Skeletal muscle tissue (tissue), 3 donors: ENCODE measurements at regions not wholly inside any gene's neighbourhood (a gene's known extent, or its start where the extent isn't known, plus 50 kb on each side); places are given as distances from the start of the nearest gene placed in this dataset.
"Not testable (repeated sequence)": the region's sequence is repeated elsewhere in the genome, so short reads cannot be mapped to it uniquely, and the experiment has no call there.

Source experiments
- H3K27ac ChIP-seq: one replicate; pipeline ENCODE4 v1.7.0; 2013; ENCODE audit warnings: mild to moderate bottlenecking, low read depth, low read length, inconsistent platforms
- H3K27me3 ChIP-seq, 3 donors: one replicate each; pipeline ENCODE4 v1.7.0; 2013; ENCODE audit warnings: low read length in 3 of 3; ENCODE audit not compliant: control insufficient read depth in 3 of 3, insufficient read depth in 3 of 3
- H3K36me3 ChIP-seq, 3 donors: one replicate each; pipeline ENCODE4 v1.7.0; 2013; ENCODE audit warnings: low read length in 3 of 3; ENCODE audit not compliant: control insufficient read depth in 3 of 3, insufficient read depth in 3 of 3
- H3K4me1 ChIP-seq, 3 donors: one replicate each; pipeline ENCODE4 v1.7.0; 2013; ENCODE audit warnings: low read length in 3 of 3, mild to moderate bottlenecking in 3 of 3; ENCODE audit not compliant: control insufficient read depth in 3 of 3, insufficient read depth in 3 of 3
- H3K4me3 ChIP-seq, 3 donors: one replicate each; pipeline ENCODE4 v1.7.0; 2013; ENCODE audit warnings: low read length in 3 of 3
- H3K9ac ChIP-seq, 3 donors: one replicate each; pipeline ENCODE4 v1.7.0; 2013; ENCODE audit warnings: low read length in 3 of 3, mild to moderate bottlenecking in 3 of 3, moderate library complexity in 2 of 3, low read depth in 1 of 3
- H3K9me3 ChIP-seq, 3 donors: one replicate each; pipeline ENCODE4 v1.7.0; 2013; ENCODE audit warnings: low read length in 3 of 3; ENCODE audit not compliant: control insufficient read depth in 3 of 3
- donor health status: Osteomylitis.

DNA sequence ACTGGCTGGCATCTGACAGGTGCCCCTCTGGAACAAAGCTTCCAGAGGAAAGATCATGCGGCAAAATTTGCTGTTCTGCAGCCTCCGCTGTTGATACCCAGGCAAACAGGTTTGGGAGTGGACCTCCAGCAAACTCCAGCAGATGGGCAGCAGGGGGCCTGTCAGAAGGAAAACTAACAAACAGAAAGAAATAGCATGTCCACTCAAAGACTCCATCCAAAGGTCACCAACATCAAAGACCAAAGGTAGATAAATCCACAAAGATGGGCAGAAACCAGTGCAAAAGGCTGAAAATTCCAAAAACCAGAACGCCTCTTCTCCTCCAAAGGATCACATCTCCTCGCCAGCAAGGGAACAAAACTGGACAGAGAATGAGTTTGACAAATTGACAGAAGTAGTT lies 101.3 kb downstream of the HNRNPD start:
- H3K36me3 ChIP-seq, H3K27me3 ChIP-seq, H3K9ac ChIP-seq, H3K4me3 ChIP-seq, H3K27ac ChIP-seq, H3K4me1 ChIP-seq, H3K9me3 ChIP-seq: not testable (repeated sequence)

GRCh38 chr4:82271915-82272480 lies 101.8 kb downstream of the HNRNPD start:
- not testable (repeated sequence) for H3K27ac ChIP-seq, H3K9ac ChIP-seq, H3K36me3 ChIP-seq, H3K4me3 ChIP-seq, H3K27me3 ChIP-seq, H3K9me3 ChIP-seq, H3K4me1 ChIP-seq

GRCh38 chr4:82268826-82269193 lies 105.0 kb downstream of the HNRNPD start:
- H3K9ac ChIP-seq = no peak overlapping the region
- no peak overlapping the region for H3K4me3 ChIP-seq
- no peak overlapping the region for H3K27ac ChIP-seq
- no peaks in the 10 kb centered on the region for H3K4me1 ChIP-seq
- H3K36me3 ChIP-seq = no peaks in the 10 kb centered on the region
- H3K27me3 ChIP-seq = no peaks in the 10 kb centered on the region
- no peaks in the 10 kb centered on the region for H3K9me3 ChIP-seq

GRCh38 chr4:82268050-82268825 lies 105.6 kb downstream of the HNRNPD start:
- no peak overlapping the region for H3K27ac ChIP-seq
- no peaks in the 10 kb centered on the region for H3K4me1 ChIP-seq
- H3K4me3 ChIP-seq = no peak overlapping the region
- H3K9me3 ChIP-seq = no peaks in the 10 kb centered on the region
- no peak overlapping the region for H3K9ac ChIP-seq
- H3K36me3 ChIP-seq = no peaks in the 10 kb centered on the region
- no peaks in the 10 kb centered on the region for H3K27me3 ChIP-seq

DNA sequence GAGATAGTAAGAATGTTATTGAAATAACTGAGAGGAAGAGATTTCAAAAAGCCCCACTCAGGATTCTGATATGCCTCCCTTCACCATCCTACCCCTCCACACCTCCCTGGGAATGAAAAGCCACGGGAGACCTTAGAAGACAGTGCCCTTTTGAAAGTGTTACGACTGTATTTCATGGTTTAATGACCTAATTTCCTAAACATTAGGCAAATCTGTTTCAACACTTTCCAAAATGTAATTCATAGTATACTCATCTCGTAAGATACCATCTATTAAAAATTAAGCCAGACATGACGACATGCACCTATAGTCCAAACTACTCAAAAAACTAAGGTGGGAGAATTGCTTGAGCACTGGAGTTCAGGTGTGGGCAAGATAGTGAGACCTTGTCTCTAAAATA lies 106.3 kb downstream of the HNRNPD start:
- no peaks in the 10 kb centered on the region for H3K4me1 ChIP-seq
- no peak overlapping the region for H3K9ac ChIP-seq
- no peak overlapping the region for H3K4me3 ChIP-seq
- H3K9me3 ChIP-seq = no peaks in the 10 kb centered on the region
- no peak overlapping the region for H3K27ac ChIP-seq
- H3K27me3 ChIP-seq = no peaks in the 10 kb centered on the region
- no peaks in the 10 kb centered on the region for H3K36me3 ChIP-seq

GRCh38 chr4:82266345-82266744 lies 107.4 kb downstream of the HNRNPD start:
- Histone ChIP-seq H3K27me3 (no peaks in the 10 kb centered on the region), H3K36me3 (no peaks in the 10 kb centered on the region), H3K9ac (no peak overlapping the region), H3K27ac (no peak overlapping the region), H3K4me1 (no peaks in the 10 kb centered on the region), H3K9me3 (no peaks in the 10 kb centered on the region), H3K4me3 (no peak overlapping the region)

- H3K36me3 ChIP-seq = no peaks in the 10 kb centered on the region
- no peak overlapping the region for H3K4me3 ChIP-seq
- no peak overlapping the region for H3K27ac ChIP-seq
- no peaks in the 10 kb centered on the region for H3K9me3 ChIP-seq
- no peaks in the 10 kb centered on the region for H3K27me3 ChIP-seq
- no peaks in the 10 kb centered on the region for H3K4me1 ChIP-seq
- H3K9ac ChIP-seq = no peak overlapping the region
These were observed 112.7 kb downstream of the HNRNPD start for GRCh38 chr4:82261084-82261483.

- Histone ChIP-seq H3K36me3 (no peaks in the 10 kb centered on the region), H3K27me3 (no peaks in the 10 kb centered on the region), H3K27ac (no peak overlapping the region), H3K4me1 (no peaks in the 10 kb centered on the region), H3K9me3 (no peaks in the 10 kb centered on the region), H3K4me3 (no peak overlapping the region), H3K9ac (no peak overlapping the region)
These were observed 113.2 kb downstream of the HNRNPD start for GRCh38 chr4:82260632-82261031.

DNA sequence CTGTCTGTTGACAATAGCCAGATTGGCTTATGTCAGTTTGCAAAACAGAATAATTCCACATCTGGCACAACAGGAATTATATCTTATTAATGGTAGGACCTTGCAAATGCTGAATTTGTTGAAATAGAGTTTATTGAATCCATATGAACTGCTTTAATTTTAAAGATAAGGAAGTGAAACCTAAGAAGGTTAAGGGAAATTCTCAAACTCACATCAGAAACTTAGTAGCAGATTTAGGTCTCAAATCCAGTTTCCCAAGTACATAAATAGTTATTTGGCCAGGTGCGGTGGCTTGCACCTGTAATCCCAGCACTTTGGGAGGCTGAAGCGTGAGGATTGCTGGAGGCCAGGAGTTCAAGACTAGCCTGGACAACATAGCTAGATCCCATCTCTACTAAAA lies 117.1 kb downstream of the HNRNPD start:
- H3K4me1 ChIP-seq = no peaks in the 10 kb centered on the region
- no peaks in the 10 kb centered on the region for H3K9me3 ChIP-seq
- H3K27ac ChIP-seq = no peak overlapping the region
- no peak overlapping the region for H3K4me3 ChIP-seq
- no peaks in the 10 kb centered on the region for H3K36me3 ChIP-seq
- H3K27me3 ChIP-seq = no peaks in the 10 kb centered on the region
- no peak overlapping the region for H3K9ac ChIP-seq

GRCh38 chr4:82255657-82256056 lies 118.1 kb downstream of the HNRNPD start:
- H3K36me3 ChIP-seq = no peaks in the 10 kb centered on the region
- H3K4me3 ChIP-seq = no peak overlapping the region

More at GRCh38 chr4:82255657-82256056, 118.1 kb downstream of the HNRNPD start:
- no peaks in the 10 kb centered on the region for H3K9me3 ChIP-seq
- no peak overlapping the region for H3K9ac ChIP-seq
- no peak overlapping the region for H3K27ac ChIP-seq
- no peaks in the 10 kb centered on the region for H3K4me1 ChIP-seq
- H3K27me3 ChIP-seq = no peaks in the 10 kb centered on the region
